ENCODE measurements at regions not wholly inside any gene's neighbourhood (a gene's known extent, or its start where the extent isn't known, plus 50 kb on each side); places are given as distances from the start of the nearest gene placed in this dataset.

DNA sequence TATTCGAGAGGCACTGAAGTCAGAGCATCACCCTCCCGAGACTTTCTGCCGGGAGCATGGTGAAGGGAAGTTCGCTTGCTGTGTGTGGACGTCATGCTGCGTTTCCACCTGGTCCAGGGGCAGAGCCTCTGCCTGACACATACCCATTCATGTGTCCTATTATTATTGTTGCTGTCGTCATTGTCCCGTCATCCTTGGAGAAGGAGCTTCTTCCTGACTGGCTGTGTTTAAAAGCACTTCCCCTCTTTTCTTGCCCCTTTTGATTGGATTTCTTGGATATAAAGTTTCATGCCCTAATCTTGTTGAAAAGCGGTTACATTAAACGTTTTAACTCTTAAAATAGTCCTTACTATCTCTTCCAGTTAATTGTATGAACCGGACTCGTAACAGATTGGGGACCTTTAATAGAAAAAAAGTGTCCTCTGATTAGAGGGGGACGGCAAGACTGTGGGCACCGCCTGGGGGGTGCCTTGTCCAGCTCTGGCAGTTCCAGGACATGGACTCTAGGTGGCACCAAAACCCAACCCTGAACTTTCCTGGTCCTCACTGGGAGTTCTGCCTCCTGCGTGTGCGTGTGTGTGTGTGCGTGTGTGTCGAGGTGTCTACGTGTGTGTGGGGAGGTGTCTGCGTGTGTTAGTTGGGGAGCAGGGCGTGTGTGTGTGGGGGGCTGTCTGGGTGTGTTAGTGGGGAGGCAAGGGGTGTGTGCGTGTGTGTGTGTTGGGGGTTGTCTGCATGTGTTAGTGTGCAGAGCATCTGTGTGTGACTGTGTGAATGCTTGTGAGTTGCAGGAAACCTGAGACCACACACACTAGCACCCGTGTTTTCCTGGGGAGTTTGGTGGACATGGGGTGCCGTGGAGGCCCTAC, 133.3 kb upstream of the CIBAR2 start:
- DNase-seq (ENCODE audit: low read depth) = peak; percentile 54

GRCh38 chr16:85246473-85246872, 134.2 kb upstream of the CIBAR2 start:
- no peak for DNase-seq (ENCODE audit: low read depth)
- in situ Hi-C loops (cut with HindIII; ENCODE audit: low pct_unique_long_range_greater_than_20kb, low sequenced_read_pairs) = no loop called here

More for the DNA sequence above, 133.3 kb upstream of the CIBAR2 start:
- in situ Hi-C loops (cut with HindIII; ENCODE audit: low pct_unique_long_range_greater_than_20kb, low sequenced_read_pairs) = no loop called here

- in situ Hi-C loops (cut with HindIII; ENCODE audit: low pct_unique_long_range_greater_than_20kb, low sequenced_read_pairs) = no loop called here
- no peak for DNase-seq (ENCODE audit: low read depth)
Observed at GRCh38 chr16:85246973-85247372, 134.7 kb upstream of the CIBAR2 start.

DNA sequence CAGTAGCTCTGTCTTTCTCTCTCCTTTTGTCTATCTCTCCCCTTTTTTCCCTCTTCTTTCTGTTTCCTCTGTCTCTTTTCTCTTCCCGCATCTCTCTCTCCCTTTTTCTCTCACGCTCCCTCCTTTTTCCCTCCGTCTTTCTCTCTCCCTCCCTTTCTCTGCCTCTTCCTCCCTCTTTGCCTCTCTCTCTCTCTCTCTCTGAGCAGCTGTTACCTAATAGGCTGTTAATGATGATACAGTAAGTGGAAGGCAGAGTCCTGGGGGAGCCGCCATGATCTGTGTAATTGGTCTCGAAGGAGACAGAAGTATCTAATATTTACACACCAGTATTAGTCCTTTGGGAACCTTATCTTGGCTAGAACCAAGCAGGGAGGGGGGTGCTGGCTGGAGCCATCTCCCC, 136.1 kb upstream of the CIBAR2 start:
- in situ Hi-C loops (cut with HindIII; ENCODE audit: low pct_unique_long_range_greater_than_20kb, low sequenced_read_pairs) = no loop called here

DNA sequence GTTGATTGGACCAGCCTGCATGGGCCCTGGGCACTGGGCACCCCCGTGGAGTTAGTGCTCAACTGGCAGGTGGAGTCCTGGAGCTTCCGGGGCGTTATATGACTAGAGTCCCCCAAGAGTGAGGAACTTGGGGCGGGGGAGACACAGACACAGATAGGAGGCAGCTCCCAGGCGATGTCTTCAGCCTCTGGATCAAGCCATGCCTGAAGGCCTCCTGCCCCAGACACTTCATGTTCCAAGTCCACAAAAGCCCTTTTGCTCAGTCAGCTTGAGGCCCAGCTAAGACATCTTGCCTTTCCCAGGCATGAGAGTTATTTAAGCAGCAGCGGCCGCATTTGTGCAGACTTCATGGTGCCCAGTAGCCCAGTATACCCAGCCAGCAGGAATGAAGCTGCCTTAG, 136.6 kb upstream of the CIBAR2 start:
- in situ Hi-C loops (cut with HindIII; ENCODE audit: low pct_unique_long_range_greater_than_20kb, low sequenced_read_pairs) = no loop called here
- DNase-seq (ENCODE audit: low read depth) = no peak

More for the DNA sequence above, 136.1 kb upstream of the CIBAR2 start:
- no peak for DNase-seq (ENCODE audit: low read depth)

- in situ Hi-C loops (cut with HindIII; ENCODE audit: low pct_unique_long_range_greater_than_20kb, low sequenced_read_pairs) = no loop called here
Observed at GRCh38 chr16:85249418-85250146, 137.3 kb upstream of the CIBAR2 start.

GRCh38 chr16:85250147-85250463, 137.8 kb upstream of the CIBAR2 start:
- in situ Hi-C loops (cut with HindIII; ENCODE audit: low pct_unique_long_range_greater_than_20kb, low sequenced_read_pairs) = no loop called here
- DNase-seq (ENCODE audit: low read depth) = no peak

More at GRCh38 chr16:85249418-85250146, 137.3 kb upstream of the CIBAR2 start:
- DNase-seq (ENCODE audit: low read depth) = no peak

DNA sequence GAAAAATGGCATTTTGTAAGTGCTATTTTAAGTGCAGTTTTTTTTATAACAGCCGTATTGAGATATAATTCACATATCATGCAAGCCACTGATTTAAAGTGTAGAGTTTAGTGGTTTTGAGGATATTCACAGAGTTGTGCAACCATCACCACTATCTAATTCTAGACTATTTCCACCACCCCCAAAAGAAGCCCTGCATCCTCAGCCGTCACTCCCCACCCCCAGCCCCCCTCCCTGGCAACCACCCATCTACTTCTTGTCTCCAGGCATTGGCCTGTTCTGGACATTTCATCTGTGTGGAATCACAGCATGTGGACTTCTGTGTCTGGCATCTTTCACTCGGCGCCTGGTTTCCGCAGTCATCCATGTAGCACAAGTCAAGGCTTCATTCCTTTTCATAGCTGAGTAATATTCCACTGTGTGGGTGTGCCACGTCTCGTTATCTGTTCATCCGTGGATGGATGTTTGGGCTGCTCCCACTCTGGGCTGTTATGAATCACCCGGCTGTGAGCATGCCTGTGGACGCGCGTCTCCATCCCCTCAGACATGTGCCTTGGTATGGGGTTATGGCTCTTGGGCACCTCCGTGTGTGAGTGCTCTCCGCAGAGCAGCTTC, 138.4 kb upstream of the CIBAR2 start:
- in situ Hi-C loops (cut with HindIII; ENCODE audit: low pct_unique_long_range_greater_than_20kb, low sequenced_read_pairs) = no loop called here
- no peak for DNase-seq (ENCODE audit: low read depth)

- no peak for DNase-seq (ENCODE audit: low read depth)
- in situ Hi-C loops (cut with HindIII; ENCODE audit: low pct_unique_long_range_greater_than_20kb, low sequenced_read_pairs) = no loop called here
Observed at GRCh38 chr16:85251225-85251760, 139.0 kb upstream of the CIBAR2 start.

DNA sequence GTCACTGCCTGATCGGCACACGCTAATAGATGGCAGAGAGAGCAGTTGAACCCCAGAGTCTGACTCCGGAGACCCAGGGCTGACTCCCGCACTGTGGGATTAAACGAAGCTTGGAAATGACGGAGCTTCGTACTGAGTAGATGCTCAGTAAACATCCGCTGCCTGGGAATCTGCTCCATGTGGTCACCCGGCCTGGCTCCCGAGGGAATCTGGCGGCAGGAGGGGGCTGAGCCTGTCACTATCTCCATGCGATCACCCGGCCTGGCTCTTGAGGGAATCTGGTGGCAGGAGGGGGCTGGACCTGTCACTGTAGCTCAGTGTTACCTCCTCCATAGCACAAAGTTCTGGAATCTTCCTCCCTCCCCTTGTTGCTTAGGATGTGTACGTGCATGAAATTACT, 139.7 kb upstream of the CIBAR2 start:
- in situ Hi-C loops (cut with HindIII; ENCODE audit: low pct_unique_long_range_greater_than_20kb, low sequenced_read_pairs) = no loop called here
- no peak for DNase-seq (ENCODE audit: low read depth)

GRCh38 chr16:85252461-85252860, 140.2 kb upstream of the CIBAR2 start:
- DNase-seq (ENCODE audit: low read depth) = no peak
- in situ Hi-C loops (cut with HindIII; ENCODE audit: low pct_unique_long_range_greater_than_20kb, low sequenced_read_pairs) = no loop called here

GRCh38 chr16:85253084-85253941, 141.0 kb upstream of the CIBAR2 start:
- in situ Hi-C loops (cut with HindIII; ENCODE audit: low pct_unique_long_range_greater_than_20kb, low sequenced_read_pairs) = no loop called here

DNA sequence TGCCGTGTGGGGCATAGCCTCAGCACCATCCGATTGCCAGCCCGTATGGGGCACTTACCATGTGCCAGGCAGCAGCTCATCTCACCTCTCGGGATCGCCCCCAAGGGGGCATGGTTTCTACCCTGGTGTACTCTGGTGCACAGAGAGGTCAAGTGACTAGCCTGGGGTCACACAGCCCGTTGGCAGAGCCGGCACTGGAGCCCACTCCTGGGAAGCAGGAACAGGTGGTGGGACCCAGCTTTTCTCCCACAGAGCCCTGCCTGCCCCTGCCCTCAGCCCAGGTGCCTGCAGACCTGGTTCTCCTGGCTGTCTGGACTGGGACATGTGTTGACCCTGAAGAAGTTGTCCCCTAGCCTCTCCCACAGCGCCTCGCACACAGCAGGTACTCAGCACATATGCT, 141.8 kb upstream of the CIBAR2 start:
- DNase-seq (ENCODE audit: low read depth) = no peak
- in situ Hi-C loops (cut with HindIII; ENCODE audit: low pct_unique_long_range_greater_than_20kb, low sequenced_read_pairs) = no loop called here

More at GRCh38 chr16:85253084-85253941, 141.0 kb upstream of the CIBAR2 start:
- DNase-seq (ENCODE audit: low read depth) = peak; percentile 19

DNA sequence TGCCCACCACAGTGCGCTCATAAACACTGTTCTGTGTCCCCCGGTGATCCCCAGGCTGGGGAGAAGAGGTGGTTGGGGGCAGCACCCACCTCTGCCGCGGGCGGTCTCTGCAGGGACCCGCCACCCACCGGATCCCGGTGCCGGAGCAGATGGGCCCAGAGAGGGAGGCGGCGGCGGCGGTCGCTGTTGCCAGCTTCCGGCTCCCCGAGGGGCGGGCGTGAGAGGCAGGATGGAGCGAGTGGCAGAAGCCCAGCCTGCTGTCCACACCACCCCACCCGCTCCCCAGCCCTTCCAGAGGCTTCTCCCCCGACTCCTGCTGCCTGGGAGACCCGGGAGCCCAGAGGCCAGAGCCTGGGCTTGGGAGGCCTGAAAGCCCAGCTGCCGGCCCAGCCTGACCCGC, 142.6 kb upstream of the CIBAR2 start:
- in situ Hi-C loops (cut with HindIII; ENCODE audit: low pct_unique_long_range_greater_than_20kb, low sequenced_read_pairs) = no loop called here
- DNase-seq (ENCODE audit: low read depth) = no peak

- in situ Hi-C loops (cut with HindIII; ENCODE audit: low pct_unique_long_range_greater_than_20kb, low sequenced_read_pairs) = no loop called here
- DNase-seq (ENCODE audit: low read depth) = no peak
Observed at GRCh38 chr16:85255777-85256176, 143.5 kb upstream of the CIBAR2 start.

GRCh38 chr16:85256190-85256739, 144.0 kb upstream of the CIBAR2 start:
- in situ Hi-C loops (cut with HindIII; ENCODE audit: low pct_unique_long_range_greater_than_20kb, low sequenced_read_pairs) = no loop called here
- no peak for DNase-seq (ENCODE audit: low read depth)

- no peak for DNase-seq (ENCODE audit: low read depth)
- in situ Hi-C loops (cut with HindIII; ENCODE audit: low pct_unique_long_range_greater_than_20kb, low sequenced_read_pairs) = no loop called here
Observed at GRCh38 chr16:85257483-85257882, 145.2 kb upstream of the CIBAR2 start.

- no peak for DNase-seq (ENCODE audit: low read depth)
- in situ Hi-C loops (cut with HindIII; ENCODE audit: low pct_unique_long_range_greater_than_20kb, low sequenced_read_pairs) = no loop called here
Observed at GRCh38 chr16:85258166-85258565, 145.9 kb upstream of the CIBAR2 start.

All from Caki2 (cell line).